Neural cell (in vitro differentiated cells): ENCODE measurements at regions not wholly inside any gene's neighbourhood (a gene's known extent, or its start where the extent isn't known, plus 50 kb on each side); places are given as distances from the start of the nearest gene placed in this dataset.

Experiments
- H2AFZ ChIP-seq: fragments of 200-600, 300-800 bp; sonication (generic), shearing (Covaris generic); 2 replicates; pipeline ENCODE4 v1.6.0; 2014; ENCODE audit warnings: low read depth, mild to moderate bottlenecking, antibody characterized with exemption, low read length, moderate library complexity
- H3F3A ChIP-seq: fragments of 200-600 bp; shearing (Covaris generic); 2 replicates; pipeline ENCODE4 v1.6.1; 2016; ENCODE audit warnings: mild to moderate bottlenecking, moderate library complexity, mixed read lengths, antibody characterized with exemption, low read length; ENCODE audit not compliant: insufficient read depth, poor library complexity, severe bottlenecking
- H3K27ac ChIP-seq: fragments of 200-600, 300-800 bp; sonication (generic), shearing (Covaris generic); 2 replicates; pipeline ENCODE4 v1.5.1; 2014; ENCODE audit warnings: mild to moderate bottlenecking, low read length, moderate library complexity
- H3K27me3 ChIP-seq: fragments of 300-800, 200-600 bp; sonication (generic), shearing (Covaris generic); 2 replicates; pipeline ENCODE4 v1.6.0; 2014; ENCODE audit warnings: mild to moderate bottlenecking, low read depth, low read length, moderate library complexity; ENCODE audit not compliant: insufficient read depth
- H3K36me3 ChIP-seq: fragments of 300-800, 200-600 bp; sonication (generic), shearing (Covaris generic); 2 replicates; pipeline ENCODE4 v1.5.1; 2014; ENCODE audit warnings: mild to moderate bottlenecking, antibody characterized with exemption, low read length, moderate library complexity; ENCODE audit not compliant: insufficient read depth
- H3K4me2 ChIP-seq: fragments of 300-800, 200-600 bp; sonication (generic), shearing (Covaris generic); 2 replicates; pipeline ENCODE4 v1.6.0; 2014; ENCODE audit warnings: mild to moderate bottlenecking, low read length
- H3K4me3 ChIP-seq: fragments of 300-800, 200-600 bp; sonication (generic), shearing (Covaris generic); 2 replicates; pipeline ENCODE4 v1.5.1; 2014; ENCODE audit warnings: mild to moderate bottlenecking, low read length, moderate library complexity
- H3K79me2 ChIP-seq: fragments of 200-600 bp; shearing (Covaris generic); replicated peaks from 2 replicates; pipeline ENCODE4 v1.6.0; 2014; ENCODE audit warnings: mild to moderate bottlenecking, low read length, moderate library complexity; ENCODE audit not compliant: insufficient read depth
- H3K9ac ChIP-seq: fragments of 300-800, 200-600 bp; sonication (generic), shearing (Covaris generic); 2 replicates; pipeline ENCODE4 v1.6.1; 2016; ENCODE audit warnings: mild to moderate bottlenecking, low read length, mixed read lengths
- H3K9me2 ChIP-seq: fragments of 200-600 bp; shearing (Covaris generic); 2 replicates; pipeline ENCODE4 v1.6.1; 2016; ENCODE audit warnings: mild to moderate bottlenecking, low read length, mixed read lengths; ENCODE audit not compliant: insufficient read depth
- H3K9me3 ChIP-seq: fragments of 200-600, 300-800 bp; sonication (generic), shearing (Covaris generic); 2 replicates; pipeline ENCODE4 v1.6.1; 2016; ENCODE audit warnings: mild to moderate bottlenecking, mixed run types, low read length, moderate library complexity, mixed read lengths
- H4K20me1 ChIP-seq: fragments of 200-600 bp; shearing (Covaris generic); 2 replicates; pipeline ENCODE4 v1.6.1; 2016; ENCODE audit warnings: mild to moderate bottlenecking, mixed run types; ENCODE audit not compliant: insufficient read depth
- EP300 ChIP-seq: fragments of 450-650 bp; conservative IDR thresholded peaks from 2 replicates; pipeline ENCODE4 v1.6.1; 2014; ENCODE audit warnings: antibody characterized with exemption, mild to moderate bottlenecking, moderate library complexity; ENCODE audit not compliant: poor library complexity, severe bottlenecking
- EZH2 ChIP-seq: fragments of 200-600, 300-800 bp; shearing (Covaris generic), sonication (generic); IDR thresholded peaks from 2 replicates; pipeline ENCODE4 v1.6.1; 2014; ENCODE audit warnings: antibody characterized with exemption, low read length, borderline replicate concordance, mild to moderate bottlenecking; ENCODE audit not compliant: insufficient read depth, poor library complexity, severe bottlenecking
- MXI1 ChIP-seq: fragments of 450-650 bp; conservative IDR thresholded peaks from 2 replicates; pipeline ENCODE4 v1.6.1; 2014; ENCODE audit warnings: antibody characterized with exemption, mild to moderate bottlenecking; ENCODE audit not compliant: poor library complexity, severe bottlenecking
- POLR2AphosphoS5 ChIP-seq: IDR thresholded peaks from 2 replicates; pipeline ENCODE4 v1.6.1; 2012
- RAD21 ChIP-seq: fragments of 450-650 bp; conservative IDR thresholded peaks from 2 replicates; pipeline ENCODE4 v1.6.1; 2014; ENCODE audit warnings: antibody characterized with exemption, mild to moderate bottlenecking, moderate library complexity
- SMC3 ChIP-seq: fragments of 450-650 bp; conservative IDR thresholded peaks from 2 replicates; pipeline ENCODE4 v1.6.1; 2014; ENCODE audit warnings: antibody characterized with exemption, mild to moderate bottlenecking, moderate library complexity; ENCODE audit not compliant: poor library complexity
- TAF1 ChIP-seq: IDR thresholded peaks from 2 replicates; pipeline ENCODE4 v1.6.1; 2012; ENCODE audit warnings: low read depth
- TF ChIP-seq, protein P1 (sequence below): fragments of 450-650 bp; IDR thresholded peaks from 2 replicates; pipeline ENCODE4 v1.5.1; 2014; ENCODE audit warnings: antibody characterized with exemption, mild to moderate bottlenecking, moderate library complexity; ENCODE audit not compliant: poor library complexity, severe bottlenecking
- TF ChIP-seq, protein P2 (sequence below): IDR thresholded peaks from 2 replicates; pipeline ENCODE4 v1.6.1; 2012; ENCODE audit warnings: borderline replicate concordance

DNA sequence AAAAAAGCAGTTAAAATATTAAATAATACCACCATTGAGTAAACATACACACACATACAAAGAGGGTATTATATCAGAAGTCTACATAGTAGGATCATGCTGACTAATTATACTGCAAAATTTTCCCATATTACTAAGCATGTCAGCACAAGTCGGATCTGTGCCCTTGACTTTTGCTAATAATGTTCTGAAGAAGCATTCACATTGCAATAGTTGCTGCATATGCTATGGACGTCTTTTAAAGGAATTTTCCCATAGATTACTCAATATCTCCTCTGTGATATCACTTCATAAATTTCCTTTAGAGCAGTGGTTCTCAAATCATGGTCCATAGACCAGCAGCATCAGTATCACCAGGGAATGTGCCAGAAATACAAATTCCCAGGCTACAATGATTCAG lies 110.9 kb upstream of the NUDT7 start:
- H3K9me3 ChIP-seq: no peaks in the 10 kb centered on the region
- H3K4me2 ChIP-seq: no peak overlapping the region
- no peak overlapping the region for H3K4me3 ChIP-seq
- no peaks in the 10 kb centered on the region for H3K36me3 ChIP-seq
- H4K20me1 ChIP-seq: no peaks in the 10 kb centered on the region
- no peaks in the 10 kb centered on the region for H3F3A ChIP-seq
- H3K9ac ChIP-seq: no peak overlapping the region
- TF ChIP-seq TAF1: no peak
- TF ChIP-seq, protein P1, sequence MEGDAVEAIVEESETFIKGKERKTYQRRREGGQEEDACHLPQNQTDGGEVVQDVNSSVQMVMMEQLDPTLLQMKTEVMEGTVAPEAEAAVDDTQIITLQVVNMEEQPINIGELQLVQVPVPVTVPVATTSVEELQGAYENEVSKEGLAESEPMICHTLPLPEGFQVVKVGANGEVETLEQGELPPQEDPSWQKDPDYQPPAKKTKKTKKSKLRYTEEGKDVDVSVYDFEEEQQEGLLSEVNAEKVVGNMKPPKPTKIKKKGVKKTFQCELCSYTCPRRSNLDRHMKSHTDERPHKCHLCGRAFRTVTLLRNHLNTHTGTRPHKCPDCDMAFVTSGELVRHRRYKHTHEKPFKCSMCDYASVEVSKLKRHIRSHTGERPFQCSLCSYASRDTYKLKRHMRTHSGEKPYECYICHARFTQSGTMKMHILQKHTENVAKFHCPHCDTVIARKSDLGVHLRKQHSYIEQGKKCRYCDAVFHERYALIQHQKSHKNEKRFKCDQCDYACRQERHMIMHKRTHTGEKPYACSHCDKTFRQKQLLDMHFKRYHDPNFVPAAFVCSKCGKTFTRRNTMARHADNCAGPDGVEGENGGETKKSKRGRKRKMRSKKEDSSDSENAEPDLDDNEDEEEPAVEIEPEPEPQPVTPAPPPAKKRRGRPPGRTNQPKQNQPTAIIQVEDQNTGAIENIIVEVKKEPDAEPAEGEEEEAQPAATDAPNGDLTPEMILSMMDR: no peak
- no peak for TF ChIP-seq POLR2AphosphoS5
- TF ChIP-seq EP300: no peak
- TF ChIP-seq, protein P2, sequence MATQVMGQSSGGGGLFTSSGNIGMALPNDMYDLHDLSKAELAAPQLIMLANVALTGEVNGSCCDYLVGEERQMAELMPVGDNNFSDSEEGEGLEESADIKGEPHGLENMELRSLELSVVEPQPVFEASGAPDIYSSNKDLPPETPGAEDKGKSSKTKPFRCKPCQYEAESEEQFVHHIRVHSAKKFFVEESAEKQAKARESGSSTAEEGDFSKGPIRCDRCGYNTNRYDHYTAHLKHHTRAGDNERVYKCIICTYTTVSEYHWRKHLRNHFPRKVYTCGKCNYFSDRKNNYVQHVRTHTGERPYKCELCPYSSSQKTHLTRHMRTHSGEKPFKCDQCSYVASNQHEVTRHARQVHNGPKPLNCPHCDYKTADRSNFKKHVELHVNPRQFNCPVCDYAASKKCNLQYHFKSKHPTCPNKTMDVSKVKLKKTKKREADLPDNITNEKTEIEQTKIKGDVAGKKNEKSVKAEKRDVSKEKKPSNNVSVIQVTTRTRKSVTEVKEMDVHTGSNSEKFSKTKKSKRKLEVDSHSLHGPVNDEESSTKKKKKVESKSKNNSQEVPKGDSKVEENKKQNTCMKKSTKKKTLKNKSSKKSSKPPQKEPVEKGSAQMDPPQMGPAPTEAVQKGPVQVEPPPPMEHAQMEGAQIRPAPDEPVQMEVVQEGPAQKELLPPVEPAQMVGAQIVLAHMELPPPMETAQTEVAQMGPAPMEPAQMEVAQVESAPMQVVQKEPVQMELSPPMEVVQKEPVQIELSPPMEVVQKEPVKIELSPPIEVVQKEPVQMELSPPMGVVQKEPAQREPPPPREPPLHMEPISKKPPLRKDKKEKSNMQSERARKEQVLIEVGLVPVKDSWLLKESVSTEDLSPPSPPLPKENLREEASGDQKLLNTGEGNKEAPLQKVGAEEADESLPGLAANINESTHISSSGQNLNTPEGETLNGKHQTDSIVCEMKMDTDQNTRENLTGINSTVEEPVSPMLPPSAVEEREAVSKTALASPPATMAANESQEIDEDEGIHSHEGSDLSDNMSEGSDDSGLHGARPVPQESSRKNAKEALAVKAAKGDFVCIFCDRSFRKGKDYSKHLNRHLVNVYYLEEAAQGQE: no peak
- no peak for TF ChIP-seq MXI1
- TF ChIP-seq EZH2: no peak
- no peak overlapping the region for H3K27ac ChIP-seq
- H3K9me2 ChIP-seq: no peaks in the 10 kb centered on the region
- H3K27me3 ChIP-seq: no peaks in the 10 kb centered on the region
- H3K79me2 ChIP-seq: no peaks in the 10 kb centered on the region
- no peak overlapping the region for H2AFZ ChIP-seq

DNA sequence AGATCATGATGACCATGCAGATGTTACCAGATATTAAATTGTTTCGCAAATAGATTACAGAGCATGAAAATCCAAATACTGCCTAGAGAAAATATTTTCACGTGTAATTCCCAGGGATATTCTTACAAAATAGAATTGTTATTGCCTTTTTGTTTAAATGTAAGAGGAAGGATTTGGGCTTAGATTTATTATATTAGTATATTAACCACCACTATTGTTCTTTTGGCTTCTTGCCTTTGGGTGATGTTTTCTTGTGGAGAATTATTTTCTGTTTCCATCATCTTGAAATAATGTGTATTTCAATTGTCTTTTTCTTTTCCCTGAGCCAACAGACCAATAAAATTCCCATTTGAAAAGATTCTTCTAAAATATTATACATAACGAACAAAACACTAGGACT lies 109.7 kb upstream of the NUDT7 start:
- Histone ChIP-seq H3K4me3 (no peak overlapping the region), H3K9me2 (no peaks in the 10 kb centered on the region), H3K9me3 (no peaks in the 10 kb centered on the region), H2AFZ (no peak overlapping the region), H3K4me2 (no peak overlapping the region), H3K27me3 (no peaks in the 10 kb centered on the region), H3K9ac (no peak overlapping the region), H3K36me3 (no peaks in the 10 kb centered on the region), H4K20me1 (no peaks in the 10 kb centered on the region), H3K27ac (no peak overlapping the region), H3F3A (no peaks in the 10 kb centered on the region), H3K79me2 (no peaks in the 10 kb centered on the region)
- no peak for TF ChIP-seq SMC3
- TF ChIP-seq, protein P2: no peak
- TF ChIP-seq TAF1: no peak
- no peak for TF ChIP-seq MXI1
- TF ChIP-seq EZH2: no peak
- TF ChIP-seq POLR2AphosphoS5: no peak
- TF ChIP-seq RAD21: no peak
- no peak for TF ChIP-seq EP300
- TF ChIP-seq, protein P1: no peak
